Limb (tissue), 2 donors: ENCODE measurements at regions not wholly inside any gene's neighbourhood (a gene's known extent, or its start where the extent isn't known, plus 50 kb on each side); places are given as distances from the start of the nearest gene placed in this dataset.
"Not testable (repeated sequence)": the region's sequence is repeated elsewhere in the genome, so short reads cannot be mapped to it uniquely, and the experiment has no call there.

Source experiments
- DNase-seq, 2 donors: peaks; one replicate each; pipeline ENCODE4 v3.0.0-alpha.2; 2016; ENCODE audit errors: extremely low spot score in 2 of 2

- peak in 1 of 2 donors; percentile 82 for DNase-seq
Observed at GRCh38 chr3:18988614-18989229, 159.6 kb upstream of the KCNH8 start.

DNA sequence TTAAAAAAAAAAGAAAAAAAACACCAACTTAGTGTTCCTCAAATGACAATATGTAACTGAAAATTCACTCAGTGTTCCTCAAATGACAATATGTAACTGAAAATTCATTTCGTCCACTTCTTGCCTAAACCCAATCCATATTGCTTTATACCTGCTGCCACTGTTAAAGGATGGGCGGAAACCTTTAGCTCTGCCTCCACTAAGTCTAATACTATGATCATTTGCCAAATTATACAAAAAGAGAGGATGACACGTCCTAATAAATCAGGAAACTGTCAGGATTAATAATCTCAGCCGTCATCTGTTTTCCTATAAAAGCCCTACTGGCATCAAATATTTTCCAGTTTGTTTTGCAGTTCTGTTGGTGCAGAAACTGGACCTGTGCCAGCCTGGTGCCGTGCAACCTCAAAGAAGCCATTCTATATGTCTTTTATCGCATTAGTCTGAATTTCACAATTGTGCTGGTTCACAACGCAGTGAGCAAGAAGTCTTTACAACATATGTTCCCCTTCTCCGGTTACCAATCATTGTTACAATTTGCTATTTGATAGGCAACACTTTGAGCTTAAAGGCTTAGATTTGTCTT lies 160.4 kb upstream of the KCNH8 start:
- no peak for DNase-seq

GRCh38 chr3:18987070-18987469 lies 161.2 kb upstream of the KCNH8 start:
- no peak for DNase-seq

DNA sequence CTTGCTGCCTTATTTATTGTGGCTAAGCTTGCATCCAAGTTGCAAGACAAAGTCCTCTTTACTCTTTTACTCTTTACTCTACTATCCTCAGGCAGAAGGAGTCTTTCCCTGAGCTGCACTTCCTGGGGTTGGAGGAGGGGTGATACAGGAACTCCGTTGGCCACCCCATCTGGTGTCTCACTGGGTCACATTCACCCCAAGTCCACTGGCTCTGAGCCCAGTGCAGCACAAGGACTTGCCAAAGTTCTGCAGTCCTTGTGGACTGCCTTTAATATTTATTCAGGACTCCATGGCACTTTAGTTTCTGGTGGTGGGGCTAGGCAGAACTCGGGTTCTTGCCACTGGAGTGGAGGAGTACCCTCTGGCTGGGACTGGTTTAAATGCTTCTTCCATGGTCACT lies 165.4 kb upstream of the KCNH8 start:
- no peak for DNase-seq

DNA sequence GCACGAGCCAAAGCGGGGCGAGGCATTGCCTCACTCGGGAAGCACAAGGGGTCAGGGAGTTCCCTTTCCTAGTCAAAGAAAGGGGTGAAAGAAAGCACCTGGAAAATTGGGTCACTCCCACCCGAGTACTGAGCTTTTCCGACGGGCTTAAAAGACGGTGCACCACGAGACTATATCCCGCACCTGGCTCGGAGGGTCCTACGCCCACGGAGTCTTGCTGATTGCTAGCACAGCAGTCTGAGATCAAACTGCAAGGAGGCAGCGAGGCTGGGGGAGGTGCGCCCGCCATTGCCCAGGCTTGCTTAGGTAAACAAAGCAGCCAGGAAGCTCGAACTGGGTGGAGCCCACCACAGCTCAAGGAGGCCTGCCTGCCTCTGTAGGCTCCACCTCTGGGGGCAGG lies 172.2 kb upstream of the KCNH8 start:
- DNase-seq, result not testable (repeated sequence)

DNA sequence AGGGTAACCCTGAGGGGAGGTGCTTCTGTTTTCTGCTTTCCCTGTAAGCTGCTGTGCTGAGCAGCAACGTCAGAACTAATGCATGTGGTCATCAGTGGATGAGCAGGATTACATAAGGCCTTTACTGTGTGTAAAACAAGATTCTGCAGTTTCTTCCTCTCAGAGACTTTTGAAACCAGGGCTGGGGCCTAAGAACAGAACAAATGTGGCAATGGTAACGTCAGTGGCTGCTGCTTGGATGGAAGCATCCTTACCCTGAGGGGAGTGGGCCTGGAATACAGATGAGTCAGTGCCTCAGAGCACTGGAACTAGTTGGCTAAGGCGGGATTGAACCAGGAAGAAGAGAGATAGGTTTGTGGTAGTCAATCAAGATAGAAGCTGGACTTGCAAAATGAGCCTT lies 180.2 kb upstream of the KCNH8 start:
- no peak for DNase-seq

GRCh38 chr3:18965781-18966180 lies 182.5 kb upstream of the KCNH8 start:
- no peak for DNase-seq

DNA sequence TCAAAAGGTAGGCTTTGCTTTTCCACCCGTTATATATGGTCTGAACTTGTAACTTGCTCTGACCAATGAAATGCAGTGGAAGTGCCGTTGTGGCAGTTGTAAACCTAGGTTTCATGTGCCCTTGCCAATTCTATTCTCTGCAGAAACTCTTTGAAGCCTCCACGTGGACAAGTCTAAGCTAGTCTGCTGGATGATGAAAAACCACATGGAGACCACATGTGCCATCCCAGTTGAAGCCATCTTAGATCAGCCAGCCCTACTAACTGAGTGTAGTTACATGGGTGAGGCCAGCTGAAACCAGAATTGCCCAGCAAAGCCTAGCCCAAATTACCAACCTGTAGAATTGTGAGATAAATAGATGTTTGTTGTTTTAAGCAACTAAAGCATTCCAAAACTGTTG lies 183.7 kb upstream of the KCNH8 start:
- no peak for DNase-seq

- no peak for DNase-seq
Observed at GRCh38 chr3:18951333-18951732, 197.0 kb upstream of the KCNH8 start.

- DNase-seq, result no peak
Observed at GRCh38 chr3:18946524-18946923, 201.8 kb upstream of the KCNH8 start.

- no peak for DNase-seq
Observed at GRCh38 chr3:18937574-18937973, 210.7 kb upstream of the KCNH8 start.

DNA sequence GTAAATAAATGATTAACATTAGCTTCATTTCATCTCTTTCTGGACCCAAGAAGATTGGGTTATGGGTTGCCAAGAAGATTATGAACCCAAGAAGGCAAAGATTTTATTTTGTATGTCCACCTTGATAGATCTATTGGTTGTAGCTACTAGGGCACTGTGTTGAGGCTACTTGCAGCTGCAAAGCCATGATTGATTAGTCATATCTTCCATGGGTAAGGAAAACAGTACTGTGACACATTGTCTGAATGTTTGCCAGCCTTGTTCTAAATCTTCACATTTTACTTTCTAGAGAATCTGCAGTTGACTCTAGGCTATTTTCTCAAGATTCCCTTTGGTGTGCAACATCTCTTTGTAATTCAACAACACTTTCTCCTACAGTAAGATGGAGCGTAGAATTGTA lies 229.2 kb upstream of the KCNH8 start:
- no peak for DNase-seq

DNA sequence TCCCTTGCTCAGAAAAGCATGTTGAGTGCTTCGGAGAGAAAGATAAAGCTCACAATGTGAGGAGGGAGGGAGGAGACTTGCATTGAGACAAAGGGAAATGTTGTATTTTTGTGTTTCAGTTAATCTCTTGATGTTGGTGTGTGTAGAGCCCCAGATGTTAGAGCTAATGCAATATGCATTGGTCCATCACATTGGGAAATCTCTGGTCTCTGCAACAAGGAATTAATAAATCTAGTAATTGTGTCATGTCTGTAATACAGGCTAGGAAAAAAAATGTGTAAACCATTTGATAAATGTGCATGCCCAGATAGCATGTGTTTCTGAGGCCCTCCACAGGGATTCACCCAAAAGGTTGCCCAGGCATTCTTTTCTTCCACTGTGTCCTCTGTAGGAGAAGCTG lies 230.4 kb upstream of the KCNH8 start:
- no peak for DNase-seq

- no peak for DNase-seq
Observed at GRCh38 chr3:18902081-18902793, 246.1 kb upstream of the KCNH8 start.

DNA sequence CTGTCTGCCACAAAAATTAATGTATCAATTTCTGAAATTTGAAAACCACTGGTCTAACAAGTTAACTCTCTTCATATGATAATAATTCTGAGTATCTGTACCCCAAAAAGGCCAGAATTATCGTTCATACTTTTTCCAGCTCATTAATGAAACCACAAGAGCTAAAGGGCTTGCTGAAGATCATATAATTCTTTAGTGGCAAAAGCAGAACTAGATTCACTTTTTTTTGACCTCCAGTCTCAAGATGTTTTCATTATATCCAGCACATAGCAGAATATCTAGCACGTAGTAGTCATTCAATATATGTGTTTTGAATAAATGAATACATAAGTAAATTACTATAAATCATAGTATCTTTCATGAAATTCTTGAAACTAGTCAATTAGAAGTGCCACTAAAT lies 246.7 kb upstream of the KCNH8 start:
- no peak for DNase-seq

DNA sequence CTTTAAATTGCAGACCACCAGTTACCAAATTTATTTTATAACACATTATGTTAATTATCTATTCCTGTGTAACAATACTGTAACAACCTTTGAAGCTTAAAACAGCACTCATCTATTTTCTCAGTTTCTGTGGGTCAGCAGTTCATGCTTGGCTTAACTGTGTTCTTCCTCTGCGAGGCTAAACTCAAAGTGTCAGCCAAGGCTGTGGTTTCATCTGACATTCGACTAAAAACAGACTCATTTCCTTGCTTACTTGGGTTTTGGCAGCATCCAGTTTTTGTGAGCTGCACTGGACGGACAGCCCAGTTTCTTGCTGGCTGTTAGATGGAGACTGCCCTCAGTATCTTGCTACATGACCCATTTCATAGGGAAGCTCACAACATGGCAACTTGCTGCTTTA lies 247.3 kb upstream of the KCNH8 start:
- DNase-seq, result no peak

DNA sequence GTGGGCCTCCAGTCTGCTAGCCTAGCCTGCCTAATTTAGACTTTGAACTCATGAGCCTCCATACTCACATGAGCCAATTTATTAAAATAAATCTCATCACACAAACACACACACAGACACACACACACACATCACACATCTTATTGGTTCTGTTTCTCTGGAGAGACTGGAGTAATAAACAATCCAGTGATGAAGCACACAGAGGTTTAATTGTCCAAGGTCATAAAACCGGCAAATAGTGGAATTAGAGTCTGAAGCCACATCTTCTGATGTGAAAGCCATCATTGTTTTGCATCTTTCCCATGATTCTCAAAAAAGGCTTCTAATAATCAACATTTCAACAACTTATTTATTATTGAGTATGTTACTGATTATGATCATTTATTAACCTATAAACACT lies 249.4 kb upstream of the KCNH8 start:
- no peak for DNase-seq

- DNase-seq, result no peak
Observed at GRCh38 chr3:18892756-18893155, 255.6 kb upstream of the KCNH8 start.

- no peak for DNase-seq
Observed at GRCh38 chr3:18892047-18892446, 256.3 kb upstream of the KCNH8 start.

GRCh38 chr3:18891641-18892040 lies 256.7 kb upstream of the KCNH8 start:
- DNase-seq, result no peak

DNA sequence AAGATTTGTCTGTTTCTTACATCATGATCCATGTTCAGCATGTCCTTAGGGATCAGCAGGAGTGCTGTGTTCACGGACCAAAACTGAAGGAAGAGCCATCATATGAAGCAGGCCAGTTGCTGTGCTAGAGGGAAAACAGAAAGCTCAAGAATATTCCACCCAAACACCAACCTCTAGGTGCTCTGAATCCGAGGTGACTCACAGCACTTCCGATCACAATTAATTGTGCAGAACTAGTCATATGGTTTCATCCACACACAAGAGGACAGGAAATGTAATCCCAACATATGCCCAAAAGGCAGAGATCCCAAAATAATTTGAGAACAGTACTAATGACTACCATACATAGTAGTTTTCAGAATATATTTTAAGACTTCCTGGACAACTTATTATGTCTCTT lies 257.9 kb upstream of the KCNH8 start:
- no peak for DNase-seq

- DNase-seq, result no peak
Observed at GRCh38 chr3:18888819-18889218, 259.5 kb upstream of the KCNH8 start.

DNA sequence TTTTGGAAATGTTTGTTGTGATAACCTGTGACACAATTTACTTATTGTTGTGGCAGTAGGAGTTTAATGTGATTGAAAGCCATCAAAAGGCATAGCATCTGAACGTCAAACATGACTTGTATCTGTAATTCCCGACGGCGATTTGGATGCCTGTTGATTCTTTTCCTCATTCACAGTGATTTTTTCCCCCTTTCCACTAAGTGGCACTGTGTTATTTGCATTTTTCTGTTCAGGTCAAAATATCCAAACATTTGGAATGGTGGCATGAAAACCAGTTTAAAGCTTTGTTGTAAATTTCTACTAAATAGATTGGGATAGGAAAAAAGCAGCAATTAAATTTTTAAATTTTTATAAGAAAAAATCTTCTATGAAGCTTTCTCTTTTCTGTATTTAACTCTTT lies 259.9 kb upstream of the KCNH8 start:
- no peak for DNase-seq
